Uterus (tissue), 2 donors: ENCODE measurements at regions not wholly inside any gene's neighbourhood (a gene's known extent, or its start where the extent isn't known, plus 50 kb on each side); places are given as distances from the start of the nearest gene placed in this dataset.

Source experiments
- CTCF ChIP-seq, 4 experiments: fragments of 200-600 bp in 2 of 4; fragments of 450-650 bp in 2 of 4; sonication (generic) in 2 of 4; IDR thresholded peaks; one replicate each; pipeline ENCODE4 v1.5.1; 2016 to 2019; ENCODE audit warnings: antibody characterized with exemption in 4 of 4, mild to moderate bottlenecking in 2 of 4, moderate library complexity in 1 of 4
- POLR2A ChIP-seq, 2 donors: fragments of 450-650 bp; IDR thresholded peaks; one replicate each; pipeline ENCODE4 v1.6.1; 2016; ENCODE audit warnings: antibody characterized with exemption in 2 of 2, mild to moderate bottlenecking in 1 of 2, moderate library complexity in 1 of 2

- no peak for TF ChIP-seq CTCF (IDR thresholded peaks at IDR 0.05)
- no peak for TF ChIP-seq POLR2A (IDR thresholded peaks at IDR 0.05)
Measured at GRCh38 chr2:226155093-226155875, 644.3 kb downstream of the IRS1 start.
